ENCODE measurements at regions not wholly inside any gene's neighbourhood (a gene's known extent, or its start where the extent isn't known, plus 50 kb on each side); places are given as distances from the start of the nearest gene placed in this dataset.

DNA sequence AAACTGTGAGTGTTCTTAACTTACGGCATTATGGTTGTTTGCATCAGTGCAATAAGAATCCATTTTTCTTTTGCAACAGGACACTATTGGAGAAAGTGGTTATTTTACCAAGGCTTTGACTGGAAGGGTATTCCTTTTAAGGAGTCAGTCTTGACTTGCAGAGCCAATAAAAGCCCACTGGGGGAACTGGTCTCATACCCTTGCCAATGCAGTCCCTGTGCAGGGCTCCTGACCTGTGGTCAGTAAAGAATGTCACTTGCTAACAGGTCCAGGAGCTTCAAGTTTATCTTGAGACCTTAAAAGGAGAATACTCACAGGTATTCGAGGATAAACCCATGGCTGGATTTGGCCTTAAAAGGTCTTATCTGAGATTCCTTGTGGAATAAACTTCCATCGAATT, 227.8 kb upstream of the GBE1 start:
- TF ChIP-seq SP1 (IDR thresholded peaks at IDR 0.05) (no peak), TARDBP (IDR thresholded peaks at IDR 0.05) (no peak), ZNF384 (IDR thresholded peaks at IDR 0.05) (no peak), CTBP1 (IDR thresholded peaks at IDR 0.05; ENCODE audit: borderline replicate concordance) (no peak), FOXM1 (IDR thresholded peaks at IDR 0.05; ENCODE audit: borderline replicate concordance) (no peak), L3MBTL2 (conservative IDR thresholded peaks at IDR 0.05) (no peak), HDGF (IDR thresholded peaks at IDR 0.05; ENCODE audit: borderline replicate concordance) (no peak), FOXK2 (IDR thresholded peaks at IDR 0.05) (no peak), SUZ12 (IDR thresholded peaks at IDR 0.05) (no peak), FOXA1 (IDR thresholded peaks at IDR 0.05) (no peak), ELF4 (IDR thresholded peaks at IDR 0.05) (no peak)
- TF ChIP-seq, protein P1, sequence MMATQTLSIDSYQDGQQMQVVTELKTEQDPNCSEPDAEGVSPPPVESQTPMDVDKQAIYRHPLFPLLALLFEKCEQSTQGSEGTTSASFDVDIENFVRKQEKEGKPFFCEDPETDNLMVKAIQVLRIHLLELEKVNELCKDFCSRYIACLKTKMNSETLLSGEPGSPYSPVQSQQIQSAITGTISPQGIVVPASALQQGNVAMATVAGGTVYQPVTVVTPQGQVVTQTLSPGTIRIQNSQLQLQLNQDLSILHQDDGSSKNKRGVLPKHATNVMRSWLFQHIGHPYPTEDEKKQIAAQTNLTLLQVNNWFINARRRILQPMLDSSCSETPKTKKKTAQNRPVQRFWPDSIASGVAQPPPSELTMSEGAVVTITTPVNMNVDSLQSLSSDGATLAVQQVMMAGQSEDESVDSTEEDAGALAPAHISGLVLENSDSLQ (IDR thresholded peaks at IDR 0.05) = no peak

All from HEK293T (cell line).